Stimulated activated CD4-positive, alpha-beta T cell treated with anti-CD3 and anti-CD28 coated beads, TNF-alpha, amount 100 ng/mL, for 24 hours (primary cell): ENCODE measurements at regions not wholly inside any gene's neighbourhood (a gene's known extent, or its start where the extent isn't known, plus 50 kb on each side); places are given as distances from the start of the nearest gene placed in this dataset.

Experiments
- DNase-seq, 3 experiments: peaks; one replicate each; pipeline ENCODE4 v3.0.0-alpha.2; 2020; ENCODE audit warnings: low read depth in 3 of 3

DNA sequence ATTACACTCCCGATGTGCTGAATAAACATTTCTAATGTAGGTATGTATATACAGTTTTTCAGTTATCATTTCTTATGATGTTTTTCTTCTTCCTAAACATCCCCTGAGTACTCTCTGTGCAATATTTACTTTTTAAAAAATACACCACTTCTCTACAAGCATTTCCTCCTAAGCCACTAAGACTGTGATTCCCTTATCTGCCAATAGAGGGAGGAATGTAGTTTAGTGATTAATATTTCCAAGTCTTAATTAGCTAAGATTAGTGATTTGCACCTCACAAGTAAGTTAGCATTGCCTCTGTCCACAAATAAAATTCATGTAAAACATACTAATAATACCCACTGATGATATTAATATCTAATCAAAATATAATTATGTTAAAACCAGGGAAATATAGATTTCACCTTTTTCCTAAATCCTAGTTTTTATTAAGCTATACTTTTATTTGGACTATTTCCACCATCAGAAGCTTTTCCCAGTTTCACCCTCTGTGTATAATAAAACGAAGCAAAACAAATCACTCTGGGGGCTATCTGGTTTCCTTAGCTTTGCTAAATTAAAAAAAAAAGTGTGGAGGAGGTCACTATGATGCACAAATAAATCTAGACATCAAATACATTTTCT is 909.1 kb downstream of the FAT4 start:
- DNase-seq, result no peak

GRCh38 chr4:126227428-126227827 is 912.7 kb downstream of the FAT4 start:
- DNase-seq, result no peak

GRCh38 chr4:126230269-126230668 is 915.5 kb downstream of the FAT4 start:
- DNase-seq, result no peak

DNA sequence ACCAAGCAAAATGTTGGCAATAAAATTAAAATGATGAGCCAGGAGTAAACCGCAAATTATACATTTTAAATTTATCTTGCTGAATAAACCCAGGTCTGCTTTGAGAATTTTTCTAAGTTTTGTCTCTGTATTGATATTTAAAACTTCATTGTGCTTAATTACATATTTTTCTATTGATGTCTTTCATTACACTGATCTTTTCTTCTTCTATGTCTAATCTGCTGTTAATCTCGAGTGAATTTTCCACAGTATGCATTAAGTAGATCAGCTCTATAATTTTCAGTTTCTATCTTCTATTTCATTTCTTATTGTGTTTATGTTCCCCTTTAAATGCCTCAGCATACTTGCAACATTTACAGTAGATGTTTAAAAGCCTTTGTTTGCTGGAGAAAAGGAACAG is 918.7 kb downstream of the FAT4 start:
- no peak for DNase-seq

DNA sequence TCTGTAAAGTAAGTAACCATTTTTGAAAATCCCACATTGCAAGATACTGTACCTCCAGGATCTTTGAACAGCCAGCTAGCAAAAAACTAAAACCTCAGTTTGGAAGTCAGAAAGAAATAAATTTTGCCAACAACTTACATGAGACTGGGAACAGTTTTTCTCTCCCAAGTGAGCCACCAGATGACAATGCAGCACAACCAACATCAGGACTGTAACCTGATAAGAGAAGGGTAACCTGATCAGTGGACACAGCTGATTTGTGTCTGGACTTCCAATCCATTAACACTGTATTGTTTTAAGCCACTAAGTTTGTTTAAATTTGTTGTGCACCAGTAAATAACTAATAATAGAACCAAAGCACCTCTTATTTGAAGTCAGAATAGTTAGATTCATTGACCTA is 923.3 kb downstream of the FAT4 start:
- no peak for DNase-seq

- DNase-seq, result no peak
Measured at GRCh38 chr4:126241634-126242033, 926.9 kb downstream of the FAT4 start.

- DNase-seq, result no peak
Measured at GRCh38 chr4:126242679-126243390, 928.1 kb downstream of the FAT4 start.

- DNase-seq, result no peak
Measured at GRCh38 chr4:126247409-126247808, 932.7 kb downstream of the FAT4 start.

GRCh38 chr4:126250006-126250405 is 935.3 kb downstream of the FAT4 start:
- no peak for DNase-seq

- DNase-seq, result no peak
Measured at GRCh38 chr4:126251169-126251568, 936.4 kb downstream of the FAT4 start.

DNA sequence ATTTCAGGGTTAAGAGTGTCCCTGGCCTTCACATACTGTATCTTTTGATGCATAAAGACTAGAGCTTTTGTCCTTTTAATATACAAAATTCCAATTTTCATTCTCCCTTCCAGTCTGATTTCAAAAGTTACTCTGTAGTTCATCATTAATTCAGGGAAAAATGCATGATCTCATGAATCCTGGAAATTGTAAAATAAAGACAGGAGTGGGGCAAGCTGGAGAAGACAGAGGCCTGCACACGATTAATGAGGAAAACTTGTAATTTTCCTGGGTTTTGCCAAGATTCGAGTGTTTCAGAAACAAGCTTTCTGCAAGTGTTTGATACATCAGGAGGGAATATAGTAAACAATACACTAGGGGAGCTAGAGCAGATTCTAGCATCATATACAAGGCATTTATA is 947.9 kb downstream of the FAT4 start:
- DNase-seq, result no peak

DNA sequence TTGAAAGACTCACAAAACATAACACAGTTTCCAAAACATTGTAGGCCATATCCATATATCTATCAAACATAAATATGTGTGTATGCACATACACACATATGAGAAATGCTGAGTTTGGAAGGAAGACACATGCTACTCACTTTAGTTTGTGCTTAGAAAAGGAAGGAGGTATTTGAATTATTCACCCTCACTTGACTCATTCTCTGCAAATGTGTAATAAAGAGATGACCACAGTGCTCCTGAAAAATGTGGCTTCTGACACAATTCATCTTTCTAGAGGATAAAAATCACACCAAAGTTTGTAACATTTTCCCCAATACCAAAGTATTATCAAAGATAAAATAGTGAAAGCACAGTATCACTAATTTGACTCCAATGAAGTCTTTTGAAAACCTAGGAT is 950.1 kb downstream of the FAT4 start:
- no peak for DNase-seq

DNA sequence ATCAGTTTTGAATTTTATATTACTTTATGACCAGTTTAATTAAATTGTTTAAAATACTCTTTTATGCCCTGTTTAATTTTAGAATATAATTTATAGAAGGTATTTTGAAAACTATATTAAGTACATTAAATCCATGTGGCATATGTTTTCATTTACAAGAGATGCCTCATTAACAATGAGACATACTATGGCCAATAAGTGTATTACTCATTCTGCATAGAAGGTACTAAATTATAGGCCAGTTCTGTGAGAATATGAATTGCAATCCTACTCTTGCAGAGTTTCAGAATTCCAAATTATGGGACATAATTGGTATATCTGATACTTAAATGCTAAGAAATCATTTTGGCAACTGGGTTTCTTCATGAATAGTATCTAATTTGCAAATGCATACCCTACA is 951.1 kb downstream of the FAT4 start:
- DNase-seq, result no peak

GRCh38 chr4:126267689-126268088 is 952.9 kb downstream of the FAT4 start:
- DNase-seq, result no peak

- no peak for DNase-seq
Measured at GRCh38 chr4:126268106-126268505, 953.4 kb downstream of the FAT4 start.

GRCh38 chr4:126269106-126269505 is 954.4 kb downstream of the FAT4 start:
- DNase-seq, result no peak

DNA sequence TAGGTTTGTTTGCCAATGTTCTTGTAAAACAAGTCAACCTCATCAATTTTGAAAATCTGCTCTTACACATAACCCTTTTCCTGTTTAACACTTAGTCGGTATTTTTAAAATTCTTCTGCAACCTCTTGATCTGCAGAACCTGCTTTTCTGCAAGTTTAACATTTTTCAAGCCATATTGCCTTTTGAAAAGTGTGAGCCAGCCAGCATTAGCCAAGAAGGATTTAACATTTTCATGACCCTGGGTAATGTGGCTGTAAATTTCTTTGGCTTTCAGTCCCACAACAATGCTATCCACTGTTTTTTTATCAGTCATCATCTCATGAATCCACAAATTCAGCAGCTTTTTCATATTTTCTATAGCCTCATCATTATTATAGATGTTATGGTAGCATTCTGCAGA is 956.5 kb downstream of the FAT4 start:
- DNase-seq, result no peak

GRCh38 chr4:126273746-126274145 is 959.0 kb downstream of the FAT4 start:
- DNase-seq, result no peak

GRCh38 chr4:126291886-126292285 is 977.1 kb downstream of the FAT4 start:
- no peak for DNase-seq

DNA sequence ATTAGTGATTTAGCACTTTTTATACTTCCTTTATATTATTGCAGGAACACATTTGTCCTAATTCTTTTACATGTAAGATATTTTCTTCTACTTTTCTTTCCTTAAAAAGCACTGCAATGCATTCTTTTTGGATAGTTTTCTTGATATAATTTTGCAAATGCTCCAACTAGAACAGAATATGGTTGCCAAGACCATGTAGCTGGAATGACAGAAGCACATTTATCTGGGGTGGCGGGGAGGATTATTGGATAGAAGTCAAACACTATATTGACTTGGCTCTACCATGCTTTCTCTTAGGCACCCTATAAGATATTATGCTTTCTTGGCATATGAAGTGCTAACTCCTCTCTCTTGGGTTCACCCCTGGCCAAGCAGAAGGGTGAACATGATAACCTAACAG is 983.5 kb downstream of the FAT4 start:
- DNase-seq, result no peak

DNA sequence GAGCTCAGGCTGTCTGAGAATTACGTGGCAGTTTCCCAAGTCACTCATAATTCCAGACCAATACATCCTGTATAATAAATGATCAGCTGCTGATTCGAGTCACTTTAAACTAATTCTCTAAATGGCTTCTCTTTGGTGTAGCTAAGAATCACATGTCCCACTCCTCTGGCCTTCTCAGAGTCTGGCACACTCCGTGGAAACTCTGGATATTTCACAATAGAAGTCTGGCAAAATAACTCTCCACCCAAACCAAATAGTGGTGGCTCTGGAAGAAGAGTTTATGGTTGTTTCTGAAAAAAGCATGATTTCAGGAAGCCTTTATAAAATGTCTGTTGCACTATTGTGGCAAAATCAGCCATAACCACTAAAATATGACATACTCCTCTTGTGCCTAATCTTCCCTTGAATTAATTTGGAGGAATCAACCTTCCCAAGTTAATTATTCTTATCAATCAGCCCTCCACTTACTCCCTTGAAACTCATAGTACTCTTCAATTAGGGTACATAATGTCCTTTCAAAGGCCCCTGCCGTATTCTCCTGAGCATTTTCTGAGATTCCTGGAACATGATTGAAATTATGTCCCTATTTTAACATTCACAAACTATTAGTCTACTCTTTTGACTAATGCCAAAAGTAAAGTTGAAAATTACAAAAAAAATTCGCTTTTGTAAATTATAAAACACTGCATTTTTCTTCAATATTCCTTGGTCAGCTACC is 991.6 kb downstream of the FAT4 start:
- no peak for DNase-seq

DNA sequence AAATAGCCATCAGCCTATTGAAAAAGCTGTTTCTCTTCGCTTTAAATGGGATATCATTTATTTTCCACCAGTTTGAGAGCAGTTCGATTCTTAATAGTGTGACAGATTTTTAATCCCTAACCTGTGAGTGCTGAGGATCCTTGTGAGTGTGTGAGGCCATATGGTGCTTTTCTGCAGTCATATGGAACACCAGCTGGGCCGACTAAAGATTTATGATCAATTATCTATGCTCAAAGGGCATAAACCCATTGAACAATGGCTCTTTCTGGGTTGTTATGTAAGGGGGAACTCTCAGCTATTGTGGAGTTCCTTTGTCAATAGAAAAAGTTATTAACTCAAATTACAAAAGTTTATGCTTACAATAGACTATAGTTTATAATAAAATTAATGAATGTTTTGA is 1003.6 kb downstream of the FAT4 start:
- DNase-seq, result no peak

DNA sequence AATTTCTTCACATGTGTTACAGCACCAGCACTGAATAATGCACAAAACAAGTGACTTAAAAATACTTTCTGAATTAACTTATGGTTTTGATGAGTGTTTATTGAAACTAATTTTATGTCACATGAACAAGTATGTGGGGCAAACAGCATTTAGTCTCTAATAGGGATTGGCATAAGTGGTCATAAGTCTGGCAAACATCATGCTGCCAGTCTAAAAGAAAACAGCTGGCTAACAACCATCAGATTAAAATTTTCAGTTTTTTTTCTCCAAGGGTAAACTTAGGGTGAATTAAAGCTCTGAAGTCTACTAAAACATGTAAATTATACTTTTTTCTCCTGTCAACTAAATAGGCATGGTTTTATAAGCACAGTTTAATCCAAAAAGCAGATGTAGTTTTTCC is 1014.2 kb downstream of the FAT4 start:
- no peak for DNase-seq
